Fibroblast of pulmonary artery (primary cell): ENCODE measurements at regions not wholly inside any gene's neighbourhood (a gene's known extent, or its start where the extent isn't known, plus 50 kb on each side); places are given as distances from the start of the nearest gene placed in this dataset.
"Not testable (repeated sequence)": the region's sequence is repeated elsewhere in the genome, so short reads cannot be mapped to it uniquely, and the experiment has no call there.

Source experiments
- DNase-seq: peaks from one replicate; pipeline ENCODE4 v3.0.0-alpha.2; 2010; ENCODE audit warnings: low read depth
- H3K4me3 ChIP-seq: replicated peaks from 2 replicates; pipeline ENCODE4 v1.5.1; 2011; ENCODE audit warnings: low read depth, mild to moderate bottlenecking, control low read depth, low read length, moderate library complexity
- CTCF ChIP-seq: IDR thresholded peaks from 2 replicates; pipeline ENCODE4 v1.5.1; 2011; ENCODE audit warnings: mild to moderate bottlenecking, control low read depth, low read length, inconsistent platforms; ENCODE audit errors: missing control alignments

GRCh38 chr9:82421498-82421897 is 432.9 kb downstream of the SPATA31D1 start:
- DNase-seq, result no peak
- no peak for TF ChIP-seq CTCF
- H3K4me3 ChIP-seq, result no peak overlapping the region

- no peak for TF ChIP-seq CTCF
- no peak for DNase-seq
- no peak overlapping the region for H3K4me3 ChIP-seq
Measured at GRCh38 chr9:82423700-82424099, 435.1 kb downstream of the SPATA31D1 start.

- no peak overlapping the region for H3K4me3 ChIP-seq
- TF ChIP-seq CTCF, result no peak
- no peak for DNase-seq
Measured at GRCh38 chr9:82424599-82425120, 436.1 kb downstream of the SPATA31D1 start.

- TF ChIP-seq CTCF, result no peak
- DNase-seq, result no peak
Measured at GRCh38 chr9:82431121-82431520, 442.5 kb downstream of the SPATA31D1 start.

GRCh38 chr9:82433290-82433931 is 444.8 kb downstream of the SPATA31D1 start:
- DNase-seq, H3K4me3 ChIP-seq: not testable (repeated sequence)

More at GRCh38 chr9:82431121-82431520, 442.5 kb downstream of the SPATA31D1 start:
- H3K4me3 ChIP-seq, result no peak overlapping the region

GRCh38 chr9:82436475-82436874 is 447.9 kb downstream of the SPATA31D1 start:
- H3K4me3 ChIP-seq, result no peak overlapping the region
- no peak for TF ChIP-seq CTCF
- no peak for DNase-seq

- not testable (repeated sequence) for H3K4me3 ChIP-seq, DNase-seq
Measured at GRCh38 chr9:82437183-82437582, 448.6 kb downstream of the SPATA31D1 start.

GRCh38 chr9:82438581-82438980 is 450.0 kb downstream of the SPATA31D1 start:
- H3K4me3 ChIP-seq, result no peak overlapping the region
- no peak for TF ChIP-seq CTCF
- DNase-seq, result no peak
